Daoy (cell line): ENCODE measurements at regions not wholly inside any gene's neighbourhood (a gene's known extent, or its start where the extent isn't known, plus 50 kb on each side); places are given as distances from the start of the nearest gene placed in this dataset.
"Not testable (repeated sequence)": the region's sequence is repeated elsewhere in the genome, so short reads cannot be mapped to it uniquely, and the experiment has no call there.

Source experiments
- DNase-seq: peaks from one replicate; pipeline ENCODE4 v3.0.0-alpha.2; 2015; ENCODE audit warnings: low read depth

DNA sequence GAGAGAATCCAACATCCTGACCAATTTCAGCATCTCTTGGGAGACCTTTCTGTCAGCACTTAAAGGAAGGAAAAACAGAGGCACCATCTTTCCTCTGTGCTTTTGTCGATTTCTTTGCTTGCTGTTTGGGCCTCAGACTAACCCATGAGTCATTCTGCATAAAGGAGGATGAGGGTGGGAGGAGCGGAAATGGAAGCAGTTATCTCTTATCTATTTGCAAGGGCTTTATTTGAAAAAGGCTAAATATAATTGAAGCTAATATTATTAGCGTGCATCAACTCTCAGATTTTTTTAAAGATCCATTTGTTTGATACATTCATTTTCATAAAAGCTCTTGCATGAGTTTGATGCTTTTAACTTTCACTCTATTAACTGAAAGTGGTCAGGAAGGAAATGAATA is 72.9 kb downstream of the ZNF622 start:
- DNase-seq: peak; percentile 35

DNA sequence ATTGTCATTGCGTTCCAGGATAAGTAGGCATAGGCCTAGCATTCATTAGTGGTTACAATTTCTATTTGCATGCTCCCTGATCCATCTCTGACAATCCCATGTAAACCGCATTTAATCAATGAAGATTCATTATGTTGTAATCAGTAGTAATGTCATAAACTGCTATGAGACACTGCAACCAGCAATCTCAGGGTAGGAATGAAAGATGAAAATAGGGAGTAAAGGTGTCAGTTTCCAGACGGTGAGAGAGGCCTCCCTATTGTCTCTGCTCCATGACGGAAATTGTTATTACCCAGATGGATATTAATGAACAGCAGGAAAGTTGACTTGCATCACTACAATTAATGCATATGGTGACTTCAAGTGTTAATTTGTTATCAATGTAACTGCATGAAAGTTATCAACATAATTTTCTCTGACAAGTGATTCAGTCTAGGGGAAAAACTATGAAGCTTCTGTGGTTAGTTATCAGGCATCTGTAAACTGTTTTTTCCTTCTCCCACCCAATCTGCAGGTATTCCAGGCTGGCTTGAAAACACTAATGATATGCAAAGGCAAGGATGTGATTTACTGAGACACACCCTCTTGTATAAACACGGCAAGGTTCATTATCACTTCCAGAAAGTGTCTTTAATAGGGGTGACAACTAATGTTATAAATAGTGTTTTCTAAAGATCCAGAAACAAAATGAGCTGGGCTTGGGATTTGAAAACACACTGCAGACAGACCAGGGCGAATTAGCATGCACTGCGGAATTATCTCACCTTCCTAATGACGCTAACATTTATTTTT is 73.5 kb downstream of the ZNF622 start:
- DNase-seq: no peak

DNA sequence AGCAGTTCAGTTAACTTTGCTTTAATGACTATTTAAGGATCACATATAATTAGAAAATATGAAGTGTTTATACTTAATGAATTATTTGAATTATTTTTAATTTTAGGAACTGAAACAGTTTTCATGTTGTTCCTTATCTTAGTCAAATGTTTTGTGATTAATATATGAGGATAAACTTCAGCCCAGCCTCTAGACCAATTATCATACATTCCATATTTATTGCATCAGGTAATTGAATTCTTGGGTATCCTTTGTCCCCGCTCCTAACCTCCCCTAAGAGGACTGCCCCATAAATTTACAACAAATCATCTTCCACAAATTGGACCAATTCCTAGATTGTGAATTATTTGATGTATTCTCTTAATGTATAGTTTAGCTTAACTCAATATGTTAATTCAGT is 74.8 kb downstream of the ZNF622 start:
- DNase-seq: no peak

DNA sequence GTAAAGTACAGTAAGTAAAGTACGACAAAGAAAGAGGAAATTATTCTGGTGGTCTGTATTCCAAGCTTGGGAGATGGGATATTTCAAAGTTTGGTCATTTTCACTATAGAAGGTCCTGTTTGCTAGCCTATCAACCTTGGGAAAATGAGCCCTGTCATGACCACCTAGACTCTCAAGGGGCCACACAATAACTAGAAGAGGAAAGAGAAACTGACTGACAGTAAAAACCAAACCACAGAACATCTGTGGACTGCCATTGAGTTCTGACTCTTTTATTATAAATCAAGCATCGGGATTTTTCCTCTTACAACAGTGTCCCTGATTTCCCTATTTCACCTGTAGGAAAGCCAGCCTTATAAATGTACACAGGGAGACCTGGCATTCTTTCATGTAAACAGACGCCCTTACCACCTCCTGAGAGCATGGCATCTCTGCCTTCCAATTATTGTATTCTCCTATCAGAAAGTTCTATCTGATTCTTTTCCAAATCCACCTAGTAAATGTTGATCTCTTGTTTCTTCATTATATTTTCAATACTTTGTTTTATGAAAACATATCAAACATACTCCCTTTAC is 80.0 kb downstream of the ZNF622 start:
- DNase-seq: no peak

DNA sequence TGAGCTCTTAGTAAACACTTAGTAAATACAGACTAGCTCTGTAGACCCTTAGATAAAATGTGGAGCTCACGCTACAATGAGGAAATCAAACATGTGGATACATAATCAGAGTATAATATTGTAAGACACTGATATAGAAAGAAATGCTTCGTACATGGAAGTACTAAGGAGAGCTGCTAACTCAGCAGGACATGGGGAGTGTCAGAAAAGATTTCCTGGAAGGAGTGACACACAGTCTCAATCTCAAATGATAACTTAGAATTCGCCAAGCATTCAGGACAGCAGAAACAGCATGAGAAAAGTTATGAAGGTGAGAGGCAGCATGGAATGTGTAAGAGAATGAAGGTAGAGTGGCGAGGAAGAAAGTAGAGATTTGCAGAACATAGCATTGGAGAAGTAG is 80.8 kb downstream of the ZNF622 start:
- DNase-seq: no peak

DNA sequence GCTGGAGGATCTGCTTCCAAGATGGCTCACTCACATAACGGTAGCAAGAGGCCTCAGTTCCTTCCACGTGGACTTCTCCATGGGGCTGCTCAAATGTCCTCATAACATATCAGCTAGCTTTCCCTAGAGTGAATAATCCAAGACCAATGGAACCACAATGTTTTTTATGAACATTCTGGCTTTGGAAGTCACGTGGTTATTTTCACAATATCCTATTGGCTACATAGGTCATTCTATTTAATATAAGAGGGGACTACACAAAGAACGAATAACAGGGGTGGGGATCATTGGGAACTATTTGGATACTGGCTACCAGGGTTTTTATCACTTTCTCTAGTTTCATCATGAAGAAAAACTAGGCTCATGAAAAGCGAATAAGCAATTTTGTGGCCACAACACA is 81.4 kb downstream of the ZNF622 start:
- no peak for DNase-seq

DNA sequence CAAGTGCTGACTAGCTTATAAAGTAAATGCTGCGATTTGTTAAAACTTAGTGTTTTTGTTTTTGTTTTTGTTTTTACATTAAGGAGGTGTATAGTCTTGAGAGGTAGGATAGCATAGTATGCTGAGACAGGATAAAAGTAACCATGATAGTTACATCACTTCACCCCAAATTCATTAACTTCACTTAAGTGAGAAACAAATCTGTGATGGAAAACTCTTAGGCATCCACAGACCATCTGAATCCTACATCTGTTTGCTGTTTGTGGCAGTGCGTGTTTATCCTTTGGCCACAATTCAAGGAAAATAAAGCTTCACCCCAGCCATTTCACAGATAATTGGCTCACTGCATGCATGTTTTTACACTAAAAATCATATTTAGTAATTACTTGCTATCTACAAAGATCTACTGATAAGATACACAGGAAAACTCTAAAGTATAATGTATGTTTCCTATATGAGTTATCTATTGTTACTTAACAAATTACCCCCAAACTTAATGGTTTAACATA is 82.0 kb downstream of the ZNF622 start:
- DNase-seq: no peak

DNA sequence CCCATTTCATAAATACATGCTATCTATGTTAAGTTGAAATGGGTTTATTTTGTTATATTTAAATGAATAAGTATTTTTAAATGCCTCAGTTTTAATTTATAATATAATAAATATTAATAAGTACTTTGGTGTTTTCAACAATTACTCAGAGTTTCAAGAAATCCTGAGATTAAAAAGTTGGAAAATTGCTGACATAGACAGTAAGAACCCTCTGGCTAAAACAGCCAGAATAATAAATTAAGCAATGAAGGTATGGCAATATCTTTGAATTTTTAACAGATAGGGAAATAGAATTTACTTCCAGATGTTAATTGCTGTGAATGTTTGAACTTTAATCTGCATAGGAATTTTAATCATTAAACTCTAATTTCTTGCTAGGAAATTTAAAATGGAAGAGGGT is 83.6 kb downstream of the ZNF622 start:
- no peak for DNase-seq

DNA sequence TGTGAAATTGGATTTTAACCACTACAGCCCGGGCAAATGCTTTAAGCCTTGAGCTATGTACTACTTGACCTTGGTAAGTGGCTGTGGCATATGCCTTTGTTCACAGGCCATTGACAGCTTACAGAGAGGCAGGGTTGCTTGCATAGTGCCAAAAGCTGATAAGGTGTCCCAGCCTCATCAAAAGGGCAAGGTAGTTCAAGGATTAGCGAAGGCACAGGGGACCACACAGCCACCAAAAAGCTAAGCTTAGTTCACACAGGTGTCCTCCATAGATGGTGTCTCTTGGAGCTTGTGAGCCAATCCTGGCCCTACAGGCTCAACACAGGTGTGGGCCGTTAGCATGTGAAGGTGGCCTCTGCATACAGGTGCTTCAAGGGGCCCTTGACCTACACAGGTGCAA is 86.8 kb downstream of the ZNF622 start:
- no peak for DNase-seq

DNA sequence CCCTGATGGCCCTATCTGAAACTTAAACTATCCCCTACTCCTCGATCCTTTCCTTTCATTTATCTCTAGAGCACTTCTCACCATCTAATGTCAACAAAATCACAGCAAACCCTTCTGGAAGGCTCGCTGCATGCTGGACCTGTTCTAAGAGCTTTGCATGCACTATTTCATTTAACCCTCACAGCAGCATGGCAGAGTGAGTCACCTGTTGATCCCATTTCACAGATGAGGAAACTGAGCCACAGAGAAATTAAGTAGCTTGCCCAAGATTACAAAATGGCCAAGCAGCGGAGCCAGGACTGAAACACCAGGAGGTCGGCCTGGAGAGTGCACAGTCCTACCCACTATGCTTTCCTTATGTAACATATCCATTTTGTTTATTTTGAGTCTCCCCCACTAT is 93.1 kb downstream of the ZNF622 start:
- no peak for DNase-seq

DNA sequence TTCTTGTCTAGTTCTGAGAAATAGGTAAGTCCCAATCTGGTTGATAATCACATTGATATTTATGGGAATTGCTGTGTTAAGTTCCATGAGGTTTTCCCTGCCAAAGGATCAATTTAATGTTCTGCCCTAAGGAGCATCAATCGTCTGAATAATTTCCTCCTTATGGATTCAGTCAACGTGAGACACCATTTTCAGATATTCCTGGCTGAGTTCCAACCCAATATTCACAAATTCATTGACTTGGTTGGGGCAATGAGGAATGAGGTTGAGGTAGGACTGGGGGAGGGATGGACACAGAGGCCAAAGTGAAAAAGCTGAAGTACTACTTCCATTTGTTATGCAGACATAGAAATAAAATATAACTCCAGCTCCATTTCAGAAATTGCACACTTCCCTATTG is 99.1 kb downstream of the ZNF622 start:
- DNase-seq: no peak

DNA sequence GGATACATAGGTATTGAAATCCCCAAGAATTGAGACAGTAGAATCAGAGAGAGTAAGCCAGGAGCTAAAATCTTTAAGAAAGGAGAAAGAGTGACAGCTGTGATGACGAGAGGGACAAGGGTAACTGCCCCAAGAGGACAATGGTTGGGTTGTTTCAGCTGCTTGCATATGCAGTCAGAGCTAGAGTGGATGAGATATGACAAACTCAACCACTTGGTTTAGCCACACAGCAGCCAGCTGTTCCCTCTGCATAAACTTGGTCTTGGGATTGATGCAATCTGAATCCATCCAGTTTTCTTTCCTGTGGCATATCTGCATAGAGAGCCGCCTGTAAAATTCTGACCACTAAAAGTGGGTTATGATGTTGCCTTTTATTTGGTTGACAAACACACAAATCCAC is 100.7 kb downstream of the ZNF622 start:
- no peak for DNase-seq

DNA sequence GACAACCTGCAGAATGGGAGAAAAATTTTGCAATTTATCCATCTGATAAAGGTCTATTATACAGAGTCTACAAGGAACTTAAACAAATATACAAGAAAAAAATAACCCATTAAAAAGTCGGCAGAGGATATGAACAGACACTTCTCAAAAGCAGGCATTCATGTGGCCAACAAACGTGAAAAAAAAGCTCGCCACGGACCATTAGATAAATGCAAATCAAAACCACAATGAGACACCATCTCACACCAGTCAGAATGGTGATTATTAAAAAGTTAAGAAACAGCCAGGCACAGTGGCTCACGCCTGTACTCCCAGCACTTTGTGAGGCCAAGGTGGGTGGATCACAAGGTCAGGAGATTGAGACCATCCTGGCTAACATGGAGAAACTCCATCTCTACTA is 112.2 kb downstream of the ZNF622 start:
- DNase-seq: not testable (repeated sequence)

DNA sequence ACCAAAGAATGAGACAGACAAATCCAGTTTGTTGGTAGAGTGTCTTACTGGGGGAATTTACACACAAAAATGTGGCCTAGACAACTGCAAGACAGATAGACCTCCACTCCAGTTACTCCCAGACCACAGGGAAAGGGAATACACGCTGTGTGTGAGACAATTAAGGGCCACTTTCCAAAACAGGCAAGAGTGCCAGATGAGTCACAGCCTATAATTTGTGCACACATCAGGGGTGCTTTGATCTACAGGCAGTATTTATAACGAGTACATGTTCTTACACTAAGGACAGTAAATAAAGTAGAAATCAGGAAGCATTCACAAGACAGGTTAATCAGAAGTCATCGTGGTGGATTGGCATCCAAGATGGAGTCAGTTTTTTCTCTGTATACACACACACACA is 114.8 kb downstream of the ZNF622 start:
- DNase-seq: peak; percentile 63

DNA sequence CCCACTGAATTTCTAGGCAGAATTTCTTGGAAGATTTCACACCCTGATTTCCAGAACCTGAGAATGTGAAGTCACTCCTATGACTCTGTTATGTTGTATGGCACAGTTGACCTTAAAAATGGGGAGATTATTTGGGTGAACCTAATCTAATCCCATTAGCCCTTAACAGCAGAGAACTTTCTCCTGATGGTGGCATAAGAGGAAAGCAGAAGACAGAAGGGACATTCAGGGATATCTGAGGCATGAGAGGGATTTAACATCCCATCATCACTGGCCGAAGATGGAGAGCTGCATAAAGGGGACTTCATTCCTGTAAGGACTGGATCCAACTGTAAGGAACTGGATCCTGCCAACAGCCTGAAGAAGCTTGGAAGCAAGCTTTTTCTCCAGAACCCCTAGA is 119.2 kb downstream of the ZNF622 start:
- no peak for DNase-seq

DNA sequence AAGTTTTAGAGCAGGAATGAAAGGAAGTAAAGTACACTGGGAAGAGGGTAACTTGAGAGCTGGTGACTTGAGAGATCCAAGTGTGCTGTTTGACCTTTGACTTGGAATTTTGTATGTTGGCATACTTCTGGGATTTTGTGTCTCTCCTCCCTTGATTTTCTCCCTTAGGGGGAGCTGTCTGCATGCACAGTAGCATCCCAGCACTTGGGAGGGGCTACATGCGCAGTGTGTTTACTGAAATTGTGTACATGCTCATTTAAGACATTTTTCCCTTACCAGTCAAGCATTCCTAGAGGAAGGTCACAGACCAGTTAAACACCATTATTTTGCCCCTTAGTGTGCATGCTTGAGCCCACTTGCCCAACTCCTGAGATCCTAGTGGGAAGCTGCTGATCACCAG is 120.1 kb downstream of the ZNF622 start:
- no peak for DNase-seq

DNA sequence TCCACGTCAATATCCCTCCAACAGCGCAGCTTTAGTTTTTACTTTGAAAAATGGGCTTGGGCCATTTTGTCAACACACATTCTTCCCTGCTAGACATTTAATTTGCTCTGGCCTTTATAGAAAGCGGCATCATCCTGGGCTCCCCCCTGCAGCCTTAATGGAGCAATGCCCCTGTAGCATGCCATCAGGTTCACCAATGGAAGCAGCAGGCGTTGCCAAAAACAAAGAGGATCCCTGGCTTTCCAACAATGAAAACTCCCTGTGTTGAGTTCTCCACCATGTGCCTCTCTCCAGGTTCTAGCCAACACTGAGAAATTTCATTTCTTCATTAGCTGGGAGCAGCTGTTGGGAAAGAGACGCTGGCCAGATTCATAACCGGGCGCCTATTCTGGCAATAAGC is 139.5 kb downstream of the ZNF622 start:
- no peak for DNase-seq

DNA sequence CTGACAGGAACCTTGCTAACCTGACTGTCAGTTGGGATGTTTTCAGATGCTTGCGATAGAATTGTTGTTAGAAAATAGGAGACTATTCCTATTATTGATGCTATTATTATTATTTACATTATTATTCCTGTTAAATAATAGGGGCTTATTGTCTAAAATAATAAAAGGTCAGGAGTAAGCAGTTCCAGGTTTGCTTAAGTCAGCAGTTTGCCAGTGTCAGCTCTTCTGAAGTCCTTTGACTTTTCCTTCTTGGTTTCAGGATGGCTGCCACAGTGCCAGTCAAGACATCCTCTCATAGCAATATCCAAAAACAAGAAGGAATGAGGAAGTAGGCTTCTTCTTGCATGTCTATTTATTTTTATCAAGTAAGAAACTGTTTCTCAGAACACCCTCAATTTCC is 141.7 kb upstream of the MARCHF11 start:
- no peak for DNase-seq

DNA sequence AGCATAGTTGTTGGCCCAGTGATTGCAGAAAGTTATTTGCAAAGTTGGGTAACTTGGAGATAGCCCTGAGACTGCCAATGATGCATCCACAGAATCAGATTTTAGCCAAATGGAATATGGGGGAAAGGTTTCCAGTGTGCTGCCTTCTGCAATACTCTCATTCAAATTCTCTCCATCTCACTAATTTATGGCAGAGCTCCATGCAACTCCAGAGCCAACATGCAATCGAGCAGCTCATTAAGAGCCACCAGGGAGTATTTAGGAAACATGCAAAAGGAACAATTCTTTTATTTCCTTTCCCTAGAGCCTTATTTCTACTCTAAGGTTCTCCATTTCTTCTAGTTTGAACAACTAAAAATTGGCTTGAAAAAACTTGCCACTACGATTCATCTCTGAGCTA is 135.9 kb upstream of the MARCHF11 start:
- no peak for DNase-seq

DNA sequence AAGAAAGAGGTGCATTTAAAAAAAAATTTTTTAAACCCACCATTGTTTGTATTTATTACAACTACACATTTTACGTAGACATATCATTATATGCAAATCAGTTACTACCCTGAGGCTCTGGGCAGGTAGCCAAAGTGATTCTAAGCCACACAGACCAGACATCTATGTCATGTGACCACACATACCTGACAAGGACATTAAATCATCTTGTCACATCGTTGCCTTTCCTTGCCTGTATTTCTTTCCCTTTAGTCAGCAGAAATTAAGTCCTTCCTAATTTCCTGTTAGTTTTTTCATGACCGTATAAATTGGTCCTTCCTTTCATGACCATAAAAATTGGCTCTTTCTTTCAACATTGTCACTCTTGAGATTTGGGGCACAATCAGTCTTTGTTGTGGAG is 134.2 kb upstream of the MARCHF11 start:
- DNase-seq: no peak

DNA sequence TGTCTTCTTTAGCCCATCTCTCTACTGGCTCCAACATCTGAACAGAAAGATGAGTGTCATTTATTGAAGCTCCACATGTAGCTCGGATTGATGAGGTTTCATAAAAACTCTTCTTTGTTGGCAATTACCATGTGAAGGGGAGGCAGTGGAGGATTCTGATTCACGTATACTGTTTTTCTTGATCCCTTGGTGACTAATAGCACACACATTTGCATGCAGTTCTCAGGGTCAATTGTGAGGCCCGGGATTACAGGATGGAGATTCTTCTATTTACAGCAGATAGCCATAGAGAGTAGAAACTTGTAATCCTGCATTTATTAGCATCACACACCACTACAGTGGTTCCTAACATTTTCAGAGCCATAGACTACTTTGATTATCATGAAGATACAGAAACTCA is 133.2 kb upstream of the MARCHF11 start:
- DNase-seq: peak; percentile 4

DNA sequence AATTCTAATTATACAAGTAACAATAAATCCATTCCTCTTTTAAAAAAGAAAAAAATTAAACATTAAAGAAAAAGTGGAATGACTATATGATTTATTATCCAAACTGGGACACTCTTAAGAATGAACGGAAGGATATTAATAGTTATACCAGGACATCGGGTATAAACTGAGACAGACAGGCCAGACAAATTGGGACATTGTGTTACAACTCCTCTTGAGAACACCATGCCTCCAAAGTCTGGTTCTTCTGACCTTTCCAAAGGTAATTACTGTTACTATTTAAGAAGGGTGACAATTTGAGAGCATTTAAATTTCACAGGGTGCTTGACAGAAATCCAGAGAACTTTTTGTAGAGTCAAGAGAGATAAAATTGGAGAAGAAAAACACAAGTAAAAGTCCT is 132.1 kb upstream of the MARCHF11 start:
- no peak for DNase-seq

DNA sequence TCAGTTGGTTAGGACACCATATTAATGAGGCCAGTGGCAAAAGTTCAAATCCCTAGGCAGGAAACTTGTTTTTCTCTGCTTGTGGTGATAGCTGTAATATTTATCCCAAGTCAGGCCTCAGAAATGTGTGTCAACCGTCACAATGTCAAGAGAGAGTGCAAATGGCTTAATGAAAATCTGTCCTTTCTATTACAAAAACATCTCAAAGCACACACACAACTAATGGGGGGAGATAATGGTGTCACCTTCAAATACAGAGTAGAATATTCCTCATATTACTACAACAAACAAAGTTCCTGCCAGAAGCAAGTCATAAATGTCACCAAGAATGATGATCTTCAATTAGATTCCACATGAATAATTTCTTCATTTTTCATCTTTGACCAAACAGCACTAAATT is 127.2 kb upstream of the MARCHF11 start:
- no peak for DNase-seq

DNA sequence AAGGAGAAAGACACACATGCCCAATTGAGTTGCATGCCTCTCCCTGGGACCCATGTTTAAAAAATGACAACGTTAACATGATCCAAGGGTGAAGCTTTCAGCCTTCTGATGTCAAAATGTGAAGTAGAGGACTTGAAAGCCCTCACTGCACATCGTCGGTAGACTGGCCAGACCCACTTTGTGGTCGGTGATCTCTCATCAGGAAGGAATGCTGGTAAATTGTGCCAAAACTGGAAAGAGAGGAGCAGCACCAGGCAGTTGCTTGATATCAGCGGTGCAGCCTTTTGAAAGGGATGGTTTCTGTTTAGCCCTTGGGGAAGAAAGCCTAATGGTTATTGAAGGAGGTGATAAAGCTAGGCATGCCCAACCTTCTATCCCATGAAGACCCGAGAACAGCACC is 125.3 kb upstream of the MARCHF11 start:
- peak; percentile 76 for DNase-seq
